Naive thymus-derived CD8-positive, alpha-beta T cell (primary cell): ENCODE measurements at regions not wholly inside any gene's neighbourhood (a gene's known extent, or its start where the extent isn't known, plus 50 kb on each side); places are given as distances from the start of the nearest gene placed in this dataset.
"Not testable (repeated sequence)": the region's sequence is repeated elsewhere in the genome, so short reads cannot be mapped to it uniquely, and the experiment has no call there.

Source experiments
- ATAC-seq, 2 donors: fragments of 150-1000 bp; cut with Tn5 transposase in 1 of 2; sonication (Bioruptor Pico), chemical (Tn5 transposase) in 1 of 2; 1 replicate in 1 of 2; 2 replicates in 1 of 2; pipeline ENCODE4 v1.10.0; 2021; ENCODE audit warnings: mild to moderate bottlenecking in 2 of 2, moderate library complexity in 2 of 2
- POLR2A ChIA-PET: fragments of 350-600 bp; sonication (Branson Sonifier 250); formaldehyde crosslinking; loops from one replicate; lab custom pipeline; 2021; ENCODE audit warnings: antibody characterized with exemption; lab: Charles Lee
- DNase-seq, 10 donors: peaks; one replicate each; pipeline versions ENCODE4 v3.0.0 to v3.0.0-alpha.2; 2020 to 2022
- H3K27ac Mint-ChIP-seq, 10 donors: one replicate each; pipeline ENCODE4 v1.8.0; 2020 to 2022; ENCODE audit warnings: mild to moderate bottlenecking in 10 of 10, mixed read lengths in 10 of 10, moderate library complexity in 4 of 10, inconsistent platforms in 1 of 10
- H3K27me3 Mint-ChIP-seq, 5 donors: one replicate each; pipeline ENCODE4 v1.8.0; 2021 to 2022; ENCODE audit warnings: mixed read lengths in 5 of 5
- H3K36me3 Mint-ChIP-seq, 3 donors: one replicate each; pipeline ENCODE4 v1.8.0; 2020 to 2022; ENCODE audit warnings: mixed read lengths in 3 of 3, mild to moderate bottlenecking in 2 of 3, inconsistent platforms in 1 of 3
- H3K4me1 Mint-ChIP-seq, 4 donors: one replicate each; pipeline ENCODE4 v1.8.0; 2021 to 2022; ENCODE audit warnings: mixed read lengths in 4 of 4
- H3K4me3 Mint-ChIP-seq, 10 donors: one replicate each; pipeline ENCODE4 v1.8.0; 2020 to 2022; ENCODE audit warnings: mild to moderate bottlenecking in 10 of 10, mixed read lengths in 10 of 10, moderate library complexity in 6 of 10, inconsistent platforms in 1 of 10
- H3K9me3 Mint-ChIP-seq, 9 donors: one replicate each; pipeline ENCODE4 v1.8.0; 2020 to 2022; ENCODE audit warnings: mixed read lengths in 9 of 9, mild to moderate bottlenecking in 3 of 9, inconsistent platforms in 1 of 9, moderate library complexity in 1 of 9

DNA sequence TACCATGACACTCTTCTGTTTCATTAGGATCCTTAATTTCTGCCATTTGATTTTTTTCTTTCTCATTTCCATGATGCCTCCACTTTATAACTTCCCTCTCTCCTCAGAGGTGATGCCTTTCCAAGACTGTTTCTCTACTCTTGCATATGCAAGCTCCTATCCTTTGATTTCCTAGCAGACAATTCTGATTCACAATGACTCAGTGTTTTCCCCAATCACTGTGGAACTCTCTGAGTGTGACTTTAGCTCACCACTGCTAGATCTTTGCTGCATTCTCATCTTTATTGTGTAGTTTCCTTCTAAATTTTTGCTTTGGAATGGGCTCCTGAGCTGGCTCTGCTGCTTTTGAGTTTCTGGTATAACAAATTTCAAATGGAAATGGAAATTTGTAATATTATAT is 184.9 kb downstream of the TINAG start:
- ATAC-seq = no peak

DNA sequence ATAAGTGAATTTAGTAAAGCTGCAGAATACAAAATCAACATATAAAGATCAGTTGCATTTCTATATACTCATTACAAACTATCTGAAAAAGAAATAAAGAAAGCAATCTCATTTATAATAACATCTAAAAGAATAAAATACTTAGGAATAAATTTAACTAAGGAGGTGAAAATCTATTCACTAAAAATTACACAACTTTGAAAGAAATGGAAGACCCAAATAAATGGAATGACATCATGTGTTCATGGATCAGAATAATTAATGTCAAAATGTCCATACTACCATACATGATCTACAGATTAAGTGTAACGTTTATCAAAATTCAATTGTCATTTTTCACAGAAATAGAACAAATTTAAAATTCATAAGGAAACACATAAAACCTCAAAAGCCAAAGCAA is 194.9 kb downstream of the TINAG start:
- H3K4me1 Mint-ChIP-seq = no peaks in the 10 kb centered on the region
- no peak overlapping the region for H3K27ac Mint-ChIP-seq
- POLR2A ChIA-PET = no interaction called here
- H3K9me3 Mint-ChIP-seq = peaks cover 7 to 27% (median 12%) of the 10 kb centered on the region in 9 donors
- ATAC-seq (no peak), DNase-seq (no peak)
- H3K4me3 Mint-ChIP-seq = no peak overlapping the region
- H3K27me3 Mint-ChIP-seq = no peaks in the 10 kb centered on the region
- no peaks in the 10 kb centered on the region for H3K36me3 Mint-ChIP-seq

More for the DNA sequence above, 184.9 kb downstream of the TINAG start:
- Mint-ChIP-seq H3K4me3 (no peak overlapping the region), H3K27me3 (peaks cover 0 to 3% (median 0%) of the 10 kb centered on the region in 5 donors), H3K27ac (no peak overlapping the region), H3K4me1 (no peaks in the 10 kb centered on the region), H3K9me3 (peaks cover 5 to 52% (median 27%) of the 10 kb centered on the region in 9 donors), H3K36me3 (peaks cover 0 to 12% (median 0%) of the 10 kb centered on the region in 3 donors)
- POLR2A ChIA-PET = no interaction called here
- no peak for DNase-seq

DNA sequence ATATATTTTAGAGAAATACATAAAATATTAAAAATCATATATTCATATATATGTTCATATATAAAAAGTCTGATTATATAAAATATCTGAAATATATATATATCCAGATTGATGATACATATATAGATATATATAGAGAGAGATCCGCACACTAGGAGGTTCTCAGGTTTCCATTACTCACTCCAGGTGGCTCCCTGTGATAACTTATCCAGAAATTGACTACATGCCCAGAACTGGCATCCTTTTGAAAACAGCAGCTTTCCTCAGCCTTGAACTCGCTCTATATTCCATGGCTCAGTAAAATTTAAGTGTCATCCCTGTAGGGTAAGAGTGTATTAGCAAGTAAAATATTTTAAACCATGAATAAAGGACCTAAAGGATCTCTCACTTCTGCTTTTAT is 206.8 kb downstream of the TINAG start:
- H3K27me3 Mint-ChIP-seq = no peaks in the 10 kb centered on the region
- POLR2A ChIA-PET = no interaction called here
- H3K4me1 Mint-ChIP-seq = no peaks in the 10 kb centered on the region
- ATAC-seq (no peak), DNase-seq (no peak)
- no peaks in the 10 kb centered on the region for H3K36me3 Mint-ChIP-seq
- peaks cover 0 to 10% (median 8%) of the 10 kb centered on the region in 9 donors for H3K9me3 Mint-ChIP-seq
- H3K27ac Mint-ChIP-seq = no peak overlapping the region
- no peak overlapping the region for H3K4me3 Mint-ChIP-seq

DNA sequence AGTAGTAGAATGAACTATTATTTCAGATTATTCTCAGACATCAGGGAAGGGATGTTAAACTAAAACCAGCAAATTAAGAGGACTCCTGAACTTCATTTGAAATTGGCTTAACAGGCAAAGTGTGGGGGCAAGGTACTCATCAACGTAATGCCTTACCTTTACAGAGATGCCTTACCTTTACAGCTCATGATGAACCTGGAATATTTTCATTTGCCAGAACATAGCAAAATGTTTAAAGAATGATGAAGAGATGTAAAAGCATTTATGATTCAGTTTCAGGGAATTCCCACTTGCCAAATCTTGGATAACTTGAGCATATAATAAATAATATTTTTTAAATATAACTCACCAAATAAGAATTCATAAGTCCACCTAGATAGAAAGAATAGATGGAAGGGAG is 207.5 kb downstream of the TINAG start:
- ATAC-seq (no peak), DNase-seq (no peak)
- Mint-ChIP-seq H3K4me1 (no peaks in the 10 kb centered on the region), H3K27me3 (no peaks in the 10 kb centered on the region), H3K27ac (no peak overlapping the region), H3K9me3 (peaks cover 0 to 15% (median 10%) of the 10 kb centered on the region in 9 donors), H3K36me3 (no peaks in the 10 kb centered on the region), H3K4me3 (no peak overlapping the region)
- POLR2A ChIA-PET = no interaction called here

DNA sequence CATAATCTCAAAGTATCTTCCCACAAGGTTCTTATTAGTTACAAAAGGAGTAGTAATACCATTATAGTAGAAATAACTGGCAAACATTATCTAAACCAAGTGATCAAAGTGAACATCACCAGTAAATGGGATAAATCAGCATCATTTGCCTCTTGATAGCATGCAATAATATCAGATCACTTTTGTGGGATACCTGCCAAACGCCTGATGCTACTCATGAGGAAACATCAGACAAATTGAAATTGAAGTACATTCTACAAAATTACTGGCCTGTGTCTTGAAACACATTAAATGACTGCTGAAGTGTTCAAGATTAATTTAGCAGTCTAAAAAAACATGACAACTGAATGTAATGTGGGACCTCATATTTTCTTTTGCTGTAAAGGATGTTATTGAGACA is 208.1 kb downstream of the TINAG start:
- no peak overlapping the region for H3K4me3 Mint-ChIP-seq
- ATAC-seq (no peak), DNase-seq (no peak)
- peaks cover 0 to 21% (median 9%) of the 10 kb centered on the region in 9 donors for H3K9me3 Mint-ChIP-seq
- H3K27me3 Mint-ChIP-seq = no peaks in the 10 kb centered on the region
- H3K4me1 Mint-ChIP-seq = no peaks in the 10 kb centered on the region
- POLR2A ChIA-PET = no interaction called here
- H3K27ac Mint-ChIP-seq = no peak overlapping the region
- H3K36me3 Mint-ChIP-seq = no peaks in the 10 kb centered on the region

DNA sequence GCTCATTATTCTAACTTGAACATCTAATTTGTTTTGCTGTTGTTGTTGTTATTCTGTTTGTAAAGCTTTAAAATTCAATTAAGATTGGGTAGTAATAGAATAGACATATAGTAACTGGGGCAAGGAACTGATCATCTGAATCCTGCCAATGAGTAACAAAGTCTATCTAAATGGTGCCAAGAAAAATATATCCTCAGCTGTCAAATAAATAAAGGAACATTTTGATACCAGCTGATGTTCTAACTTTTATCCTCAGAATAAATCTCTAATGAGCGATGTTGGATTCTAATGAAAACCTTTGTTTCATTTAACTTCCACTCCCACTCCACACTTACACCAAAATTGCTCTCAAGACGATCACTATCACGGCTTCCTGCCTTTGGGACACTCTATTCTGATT is 210.9 kb downstream of the TINAG start:
- Mint-ChIP-seq H3K27ac (no peak overlapping the region), H3K27me3 (no peaks in the 10 kb centered on the region), H3K4me1 (no peaks in the 10 kb centered on the region), H3K36me3 (no peaks in the 10 kb centered on the region), H3K9me3 (peaks cover 0 to 22% (median 8%) of the 10 kb centered on the region in 9 donors), H3K4me3 (no peak overlapping the region)
- POLR2A ChIA-PET = no interaction called here
- no peak for ATAC-seq
- DNase-seq = no peak

DNA sequence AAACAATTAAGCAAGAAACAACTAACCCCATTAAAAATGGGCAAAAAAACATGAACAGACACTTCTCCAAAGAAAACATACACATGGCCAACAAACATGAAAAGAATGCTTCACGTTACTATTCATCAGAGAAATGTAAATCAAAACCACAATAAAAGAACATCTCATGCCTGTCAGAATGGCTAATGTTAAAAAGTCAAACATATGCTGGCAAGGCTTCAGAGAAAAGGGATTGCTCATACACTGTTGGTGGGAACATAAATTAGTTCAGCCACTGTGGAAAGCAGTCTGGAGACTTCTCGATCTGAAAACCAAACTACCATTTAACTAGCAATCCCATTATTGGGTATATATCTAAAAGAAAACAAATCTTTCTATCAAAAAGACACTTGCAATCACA is 217.5 kb downstream of the TINAG start:
- no peak overlapping the region for H3K27ac Mint-ChIP-seq
- peaks cover 0 to 3% (median 0%) of the 10 kb centered on the region in 5 donors for H3K27me3 Mint-ChIP-seq
- no peak overlapping the region for H3K4me3 Mint-ChIP-seq
- no peaks in the 10 kb centered on the region for H3K36me3 Mint-ChIP-seq
- peaks cover 0 to 24% (median 9%) of the 10 kb centered on the region in 9 donors for H3K9me3 Mint-ChIP-seq
- no peak for ATAC-seq
- POLR2A ChIA-PET = no interaction called here
- no peak for DNase-seq
- no peaks in the 10 kb centered on the region for H3K4me1 Mint-ChIP-seq

DNA sequence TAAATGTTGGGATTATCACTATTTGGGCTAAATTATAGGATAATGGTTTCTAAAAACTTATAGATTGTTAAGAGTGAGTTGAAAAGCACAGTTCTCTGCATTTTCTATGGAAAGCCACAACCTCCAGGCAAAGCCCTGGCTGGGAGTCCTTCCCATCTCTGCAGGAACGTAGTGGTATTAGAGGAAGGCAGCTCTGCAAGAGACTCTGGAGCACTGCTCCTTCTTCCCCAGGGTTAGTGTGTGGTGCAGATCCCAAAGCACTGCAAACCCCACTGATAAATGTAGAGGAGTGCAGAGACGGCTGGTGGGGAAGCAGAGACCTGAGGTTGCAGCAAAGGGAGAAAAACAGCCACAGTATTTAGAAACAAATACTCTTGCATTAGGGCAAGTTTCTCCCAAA is 225.3 kb downstream of the TINAG start:
- H3K27ac Mint-ChIP-seq = no peak overlapping the region
- ATAC-seq (no peak), DNase-seq (no peak)
- H3K27me3 Mint-ChIP-seq = peaks cover 0 to 3% (median 0%) of the 10 kb centered on the region in 5 donors
- POLR2A ChIA-PET = no interaction called here
- no peaks in the 10 kb centered on the region for H3K36me3 Mint-ChIP-seq
- H3K4me3 Mint-ChIP-seq = no peak overlapping the region
- peaks cover 0 to 17% (median 3%) of the 10 kb centered on the region in 9 donors for H3K9me3 Mint-ChIP-seq
- no peaks in the 10 kb centered on the region for H3K4me1 Mint-ChIP-seq

DNA sequence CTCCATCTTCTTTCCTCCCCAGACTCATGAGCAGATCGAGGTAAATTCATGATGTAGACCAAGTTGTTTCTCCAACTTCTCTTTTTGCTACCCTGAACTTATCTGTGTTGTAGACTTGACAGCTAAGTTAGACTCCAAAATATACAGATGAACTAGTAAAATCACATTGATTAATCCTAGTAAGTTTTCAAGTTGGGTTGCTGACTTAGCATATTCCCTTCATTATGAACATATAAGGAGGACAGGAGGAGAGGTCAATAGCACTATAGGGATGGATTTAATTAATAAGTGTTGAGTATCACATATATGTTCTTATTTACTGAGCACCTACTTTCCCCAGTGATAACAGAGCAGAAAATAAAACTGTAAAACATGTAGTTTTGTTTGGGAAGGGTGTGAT is 227.3 kb downstream of the TINAG start:
- H3K27ac Mint-ChIP-seq = no peak overlapping the region
- no peak for ATAC-seq
- H3K27me3 Mint-ChIP-seq = no peaks in the 10 kb centered on the region
- no peak for DNase-seq
- no peaks in the 10 kb centered on the region for H3K36me3 Mint-ChIP-seq
- H3K4me1 Mint-ChIP-seq = no peaks in the 10 kb centered on the region
- peaks cover 0 to 20% (median 3%) of the 10 kb centered on the region in 9 donors for H3K9me3 Mint-ChIP-seq
- POLR2A ChIA-PET = no interaction called here
- H3K4me3 Mint-ChIP-seq = no peak overlapping the region

DNA sequence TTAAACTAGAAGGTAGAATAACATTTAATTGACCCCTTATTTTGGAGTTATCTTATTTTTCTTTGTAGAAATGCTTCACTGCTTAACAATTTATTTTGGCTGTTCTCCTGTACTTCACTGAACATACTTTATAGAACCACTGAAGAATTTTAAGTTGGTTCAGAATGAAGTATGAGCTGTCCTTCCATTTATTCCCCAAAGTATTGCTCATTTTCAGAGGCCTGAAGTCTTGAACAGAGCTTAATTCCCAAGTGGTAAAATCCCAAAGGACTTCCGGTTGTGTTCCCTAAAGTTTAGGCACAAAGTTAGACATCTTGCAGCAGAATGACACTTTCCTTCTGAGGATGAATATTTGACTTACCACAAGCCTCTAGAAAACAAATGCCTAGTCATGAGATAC is 233.3 kb downstream of the TINAG start:
- H3K4me3 Mint-ChIP-seq = no peak overlapping the region
- no peak for DNase-seq
- no peaks in the 10 kb centered on the region for H3K36me3 Mint-ChIP-seq
- no peaks in the 10 kb centered on the region for H3K4me1 Mint-ChIP-seq
- POLR2A ChIA-PET = no interaction called here
- ATAC-seq = no peak
- H3K27me3 Mint-ChIP-seq = no peaks in the 10 kb centered on the region
- H3K9me3 Mint-ChIP-seq = peaks cover 0 to 30% (median 7%) of the 10 kb centered on the region in 9 donors
- no peak overlapping the region for H3K27ac Mint-ChIP-seq

DNA sequence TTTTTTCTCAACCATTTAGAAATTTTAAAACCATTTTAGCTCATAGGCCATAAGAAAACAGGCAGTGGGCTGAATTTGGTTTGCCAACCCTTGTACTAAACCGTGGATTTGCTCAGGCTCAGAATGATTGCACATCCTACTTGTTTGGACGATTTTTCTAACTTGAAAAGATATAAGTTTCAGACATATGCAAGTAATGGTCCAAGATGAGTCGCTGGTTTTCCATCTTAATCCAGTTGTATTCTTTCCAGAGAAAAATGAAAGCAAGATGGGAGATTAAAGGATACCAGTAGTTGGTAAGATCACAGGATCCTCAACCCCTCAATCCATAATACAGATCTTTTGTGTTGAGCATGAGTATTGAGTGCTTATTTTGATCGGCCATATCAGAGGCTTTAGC is 250.9 kb downstream of the TINAG start:
- Mint-ChIP-seq H3K4me3 (no peak overlapping the region), H3K36me3 (peaks cover 0 to 6% (median 0%) of the 10 kb centered on the region in 3 donors), H3K9me3 (peaks cover 3 to 33% (median 24%) of the 10 kb centered on the region in 9 donors), H3K27me3 (no peaks in the 10 kb centered on the region), H3K27ac (no peak overlapping the region), H3K4me1 (peaks cover 0 to 2% (median 0%) of the 10 kb centered on the region in 4 donors)
- DNase-seq (no peak), ATAC-seq (no peak)
- POLR2A ChIA-PET = no interaction called here

DNA sequence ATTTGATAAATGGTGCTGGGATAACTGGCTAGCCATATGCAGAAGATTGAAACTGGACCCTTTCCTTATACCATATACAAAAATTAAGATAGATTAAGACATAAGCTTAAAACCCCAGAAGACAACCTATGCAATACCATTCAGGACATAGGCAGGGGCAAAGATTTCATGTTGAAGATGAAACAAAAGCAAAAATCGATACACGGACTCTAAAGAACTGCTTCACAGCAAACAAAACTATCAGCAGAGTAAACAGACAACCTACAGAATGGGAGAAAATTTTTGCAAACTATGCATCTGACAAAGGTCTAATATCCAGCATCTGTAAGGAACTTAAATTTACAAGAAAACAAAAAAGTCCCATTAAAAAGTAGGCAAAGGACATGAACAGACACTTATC is 255.9 kb downstream of the TINAG start:
- H3K27me3 Mint-ChIP-seq, DNase-seq, ATAC-seq, H3K27ac Mint-ChIP-seq, H3K4me3 Mint-ChIP-seq, POLR2A ChIA-PET, H3K36me3 Mint-ChIP-seq, H3K4me1 Mint-ChIP-seq: not testable (repeated sequence)
- H3K9me3 Mint-ChIP-seq = peaks cover 0 to 19% (median 10%) of the 10 kb centered on the region in 9 donors

DNA sequence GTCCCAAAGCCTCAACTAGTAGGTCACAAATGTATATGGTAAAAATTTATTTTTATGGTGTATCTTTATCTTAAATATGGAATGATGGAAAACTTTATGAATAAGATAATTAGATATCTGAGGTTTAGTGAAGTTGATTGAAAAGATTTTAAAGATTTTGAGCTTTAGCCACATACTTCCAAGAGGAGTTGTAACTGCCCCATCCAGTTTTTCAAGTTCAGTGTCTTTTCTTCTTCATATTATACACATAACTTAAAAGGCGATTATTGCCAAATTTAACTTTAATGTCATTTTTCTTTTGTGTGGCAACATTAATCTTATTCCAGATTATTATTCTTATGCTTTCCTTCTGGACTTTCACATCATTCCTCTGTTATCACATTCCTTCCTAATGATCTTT is 266.4 kb downstream of the TINAG start:
- no peak for ATAC-seq
- H3K9me3 Mint-ChIP-seq = peaks cover 0 to 26% (median 3%) of the 10 kb centered on the region in 9 donors
- POLR2A ChIA-PET = no interaction called here
- no peaks in the 10 kb centered on the region for H3K36me3 Mint-ChIP-seq
- H3K27ac Mint-ChIP-seq = no peak overlapping the region
- no peaks in the 10 kb centered on the region for H3K27me3 Mint-ChIP-seq
- H3K4me1 Mint-ChIP-seq = no peaks in the 10 kb centered on the region
- no peak for DNase-seq
- no peak overlapping the region for H3K4me3 Mint-ChIP-seq

DNA sequence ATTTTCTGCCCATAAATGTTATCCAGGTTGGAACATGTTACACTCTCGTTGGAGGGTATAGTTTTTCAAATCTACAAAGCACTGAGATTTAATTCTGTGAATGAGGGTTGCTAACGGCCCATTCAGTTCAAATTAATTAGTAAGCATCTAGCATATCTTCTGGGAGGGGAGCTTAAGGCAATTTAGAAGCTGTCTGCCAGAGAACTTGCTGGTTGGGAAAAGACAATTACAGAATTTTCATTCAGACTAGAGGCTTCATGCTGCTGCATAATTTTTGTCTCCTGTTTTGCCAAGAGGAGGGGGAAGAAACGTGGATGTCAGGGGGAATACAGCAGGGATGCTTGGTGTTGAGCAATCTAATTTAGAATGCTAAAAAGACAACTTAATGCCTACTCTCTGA is 268.3 kb upstream of the FAM83B start:
- ATAC-seq = no peak
- POLR2A ChIA-PET = no interaction called here

More for the DNA sequence above, 268.3 kb upstream of the FAM83B start:
- peaks cover 0 to 7% (median under 1%) of the 10 kb centered on the region in 9 donors for H3K9me3 Mint-ChIP-seq
- H3K4me1 Mint-ChIP-seq = no peaks in the 10 kb centered on the region
- no peak overlapping the region for H3K27ac Mint-ChIP-seq
- H3K27me3 Mint-ChIP-seq = no peaks in the 10 kb centered on the region
- H3K36me3 Mint-ChIP-seq = no peaks in the 10 kb centered on the region
- no peak overlapping the region for H3K4me3 Mint-ChIP-seq
- no peak for DNase-seq
